Lower leg skin (tissue), 3 donors: ENCODE measurements at regions not wholly inside any gene's neighbourhood (a gene's known extent, or its start where the extent isn't known, plus 50 kb on each side); places are given as distances from the start of the nearest gene placed in this dataset.

Source experiments
- POLR2A ChIP-seq, 2 donors: fragments of 450-650 bp; IDR thresholded peaks; one replicate each; pipeline ENCODE4 v1.6.1; 2016 to 2017; ENCODE audit warnings: antibody characterized with exemption in 2 of 2, mild to moderate bottlenecking in 1 of 2, moderate library complexity in 1 of 2
- TF ChIP-seq, protein P1 (sequence below), 3 donors: fragments of 450-650 bp; IDR thresholded peaks; one replicate each; pipeline ENCODE4 v1.5.1; 2016; ENCODE audit warnings: antibody characterized with exemption in 3 of 3, mild to moderate bottlenecking in 3 of 3, moderate library complexity in 2 of 3

DNA sequence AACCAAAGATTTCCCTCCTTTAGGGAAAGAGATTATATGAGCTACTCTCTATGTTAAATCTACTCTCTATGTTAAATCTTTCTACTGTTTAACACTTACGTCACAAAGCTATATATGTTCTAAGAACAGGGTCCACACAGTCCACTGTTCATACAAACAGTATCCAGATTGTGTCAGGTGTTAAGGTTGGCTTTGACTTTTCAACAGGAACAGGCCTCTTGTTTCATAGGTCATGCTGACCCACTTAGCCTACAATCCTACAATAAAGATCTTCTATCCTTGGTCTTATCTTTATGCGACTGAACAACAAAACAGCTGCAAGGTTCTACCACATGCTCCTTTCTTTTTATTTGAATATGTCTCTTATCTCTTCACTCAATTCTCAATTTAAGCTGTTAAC lies 134.9 kb downstream of the LTN1 start:
- TF ChIP-seq, protein P1, sequence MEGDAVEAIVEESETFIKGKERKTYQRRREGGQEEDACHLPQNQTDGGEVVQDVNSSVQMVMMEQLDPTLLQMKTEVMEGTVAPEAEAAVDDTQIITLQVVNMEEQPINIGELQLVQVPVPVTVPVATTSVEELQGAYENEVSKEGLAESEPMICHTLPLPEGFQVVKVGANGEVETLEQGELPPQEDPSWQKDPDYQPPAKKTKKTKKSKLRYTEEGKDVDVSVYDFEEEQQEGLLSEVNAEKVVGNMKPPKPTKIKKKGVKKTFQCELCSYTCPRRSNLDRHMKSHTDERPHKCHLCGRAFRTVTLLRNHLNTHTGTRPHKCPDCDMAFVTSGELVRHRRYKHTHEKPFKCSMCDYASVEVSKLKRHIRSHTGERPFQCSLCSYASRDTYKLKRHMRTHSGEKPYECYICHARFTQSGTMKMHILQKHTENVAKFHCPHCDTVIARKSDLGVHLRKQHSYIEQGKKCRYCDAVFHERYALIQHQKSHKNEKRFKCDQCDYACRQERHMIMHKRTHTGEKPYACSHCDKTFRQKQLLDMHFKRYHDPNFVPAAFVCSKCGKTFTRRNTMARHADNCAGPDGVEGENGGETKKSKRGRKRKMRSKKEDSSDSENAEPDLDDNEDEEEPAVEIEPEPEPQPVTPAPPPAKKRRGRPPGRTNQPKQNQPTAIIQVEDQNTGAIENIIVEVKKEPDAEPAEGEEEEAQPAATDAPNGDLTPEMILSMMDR (IDR thresholded peaks at IDR 0.05) = no peak
- TF ChIP-seq POLR2A (IDR thresholded peaks at IDR 0.05) = no peak
